Activated T-helper 2 cell treated with anti-CD3 and anti-CD28 coated beads, Interferon-gamma antibody, Interleukin-2, Interleukin-4, amounts not matched to agents 10 μg/mL and 5 μg/mL and 100 μg/mL, durations not matched to agents 14 hours and 24 hours and 36 hours (primary cell): ENCODE measurements at regions not wholly inside any gene's neighbourhood (a gene's known extent, or its start where the extent isn't known, plus 50 kb on each side); places are given as distances from the start of the nearest gene placed in this dataset.
A peak's percentile ranks its signal among the peaks of the same experiment; 100 is the strongest.

ENCODE experiments used
- DNase-seq: peaks from one replicate; pipeline ENCODE4 v3.0.0; 2021; ENCODE audit warnings: low spot score
- H3K27ac Mint-ChIP-seq: one replicate; pipeline ENCODE4 v1.8.0; 2021; ENCODE audit warnings: mixed read lengths
- H3K27me3 Mint-ChIP-seq: one replicate; pipeline ENCODE4 v1.8.0; 2021; ENCODE audit warnings: low read depth, mixed read lengths
- H3K36me3 Mint-ChIP-seq: one replicate; pipeline ENCODE4 v1.8.0; 2021; ENCODE audit warnings: low read depth, mixed read lengths
- H3K4me1 Mint-ChIP-seq: one replicate; pipeline ENCODE4 v1.8.0; 2021; ENCODE audit warnings: low read depth, mixed read lengths
- H3K4me3 Mint-ChIP-seq: one replicate; pipeline ENCODE4 v1.8.0; 2021; ENCODE audit warnings: low read depth, mild to moderate bottlenecking, moderate library complexity, mixed read lengths
- H3K9me3 Mint-ChIP-seq: one replicate; pipeline ENCODE4 v1.8.0; 2021; ENCODE audit warnings: mixed read lengths
- intact Hi-C: fragments of 100-400 bp; cut with micrococcal nuclease; formaldehyde crosslinking; loops from one replicate; pipeline ENCODE4 v1.15.1; 2023

DNA sequence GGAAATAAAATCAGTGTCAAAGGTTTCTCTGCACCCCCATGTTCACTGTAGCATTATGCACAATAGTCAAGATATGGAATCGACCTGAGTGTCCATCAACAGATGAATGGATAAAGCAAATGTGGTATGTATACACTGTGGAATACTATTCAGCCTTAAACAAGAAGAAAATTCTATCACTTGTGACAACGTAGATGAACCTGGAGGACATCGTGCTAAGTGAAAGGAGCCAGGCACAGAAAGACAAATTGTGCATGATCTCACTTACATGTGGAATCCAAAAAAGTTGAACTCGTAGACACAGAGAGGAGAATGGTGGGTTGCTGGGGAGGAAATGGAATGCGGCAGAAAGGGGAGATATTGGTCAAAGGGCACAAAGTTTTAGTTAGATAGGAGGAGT, 136.3 kb upstream of the ESR1 start:
- peaks cover 2% of the 10 kb centered on the region for H3K4me1 Mint-ChIP-seq

GRCh38 chr6:151674578-151674977, 132.9 kb upstream of the ESR1 start:
- intact Hi-C loops = loop anchor here (2.0 kb wide), 1 partner anchor 594 kb away; no protein-coding TSS in a partner anchor
- DNase-seq = no peak
- no peaks in the 10 kb centered on the region for H3K36me3 Mint-ChIP-seq
- H3K27ac Mint-ChIP-seq = no peak overlapping the region
- peaks cover 2% of the 10 kb centered on the region for H3K27me3 Mint-ChIP-seq
- no peaks in the 10 kb centered on the region for H3K9me3 Mint-ChIP-seq
- H3K4me3 Mint-ChIP-seq = no peak overlapping the region
- peaks cover 4% of the 10 kb centered on the region for H3K4me1 Mint-ChIP-seq

More for the DNA sequence above, 136.3 kb upstream of the ESR1 start:
- H3K9me3 Mint-ChIP-seq = no peaks in the 10 kb centered on the region
- intact Hi-C loops = no loop called here
- DNase-seq = no peak
- no peaks in the 10 kb centered on the region for H3K36me3 Mint-ChIP-seq
- H3K27me3 Mint-ChIP-seq = peaks cover 9% of the 10 kb centered on the region
- H3K4me3 Mint-ChIP-seq = no peak overlapping the region
- H3K27ac Mint-ChIP-seq = no peak overlapping the region

GRCh38 chr6:151675746-151676459, 131.6 kb upstream of the ESR1 start:
- peaks cover 2% of the 10 kb centered on the region for H3K27me3 Mint-ChIP-seq
- H3K9me3 Mint-ChIP-seq = no peaks in the 10 kb centered on the region
- peak; percentile 27 for DNase-seq

GRCh38 chr6:151676460-151676945, 131.0 kb upstream of the ESR1 start:
- Mint-ChIP-seq H3K4me3 (no peak overlapping the region), H3K27me3 (peaks cover 2% of the 10 kb centered on the region), H3K9me3 (no peaks in the 10 kb centered on the region), H3K27ac (no peak overlapping the region), H3K36me3 (no peaks in the 10 kb centered on the region), H3K4me1 (peaks cover 4% of the 10 kb centered on the region)
- DNase-seq = no peak
- intact Hi-C loops = loop anchor here (5.0 kb wide), 1 partner anchor 86 kb away; no protein-coding TSS in a partner anchor

More at GRCh38 chr6:151675746-151676459, 131.6 kb upstream of the ESR1 start:
- H3K36me3 Mint-ChIP-seq = no peaks in the 10 kb centered on the region
- peaks cover 4% of the 10 kb centered on the region for H3K4me1 Mint-ChIP-seq
- intact Hi-C loops = loop anchor here (1.0 to 5.0 kb wide), 3 partner anchors 86 to 593 kb away; no protein-coding TSS in a partner anchor
- no peak overlapping the region for H3K27ac Mint-ChIP-seq
- no peak overlapping the region for H3K4me3 Mint-ChIP-seq

- intact Hi-C loops = loop anchor here (5.0 kb wide), 1 partner anchor 85 kb away; no protein-coding TSS in a partner anchor
- H3K27ac Mint-ChIP-seq = no peak overlapping the region
- DNase-seq = no peak
- H3K9me3 Mint-ChIP-seq = no peaks in the 10 kb centered on the region
- peaks cover 7% of the 10 kb centered on the region for H3K27me3 Mint-ChIP-seq
- no peaks in the 10 kb centered on the region for H3K36me3 Mint-ChIP-seq
- H3K4me3 Mint-ChIP-seq = no peak overlapping the region
- peaks cover 6% of the 10 kb centered on the region for H3K4me1 Mint-ChIP-seq
Observed at GRCh38 chr6:151677404-151677803, 130.1 kb upstream of the ESR1 start.

DNA sequence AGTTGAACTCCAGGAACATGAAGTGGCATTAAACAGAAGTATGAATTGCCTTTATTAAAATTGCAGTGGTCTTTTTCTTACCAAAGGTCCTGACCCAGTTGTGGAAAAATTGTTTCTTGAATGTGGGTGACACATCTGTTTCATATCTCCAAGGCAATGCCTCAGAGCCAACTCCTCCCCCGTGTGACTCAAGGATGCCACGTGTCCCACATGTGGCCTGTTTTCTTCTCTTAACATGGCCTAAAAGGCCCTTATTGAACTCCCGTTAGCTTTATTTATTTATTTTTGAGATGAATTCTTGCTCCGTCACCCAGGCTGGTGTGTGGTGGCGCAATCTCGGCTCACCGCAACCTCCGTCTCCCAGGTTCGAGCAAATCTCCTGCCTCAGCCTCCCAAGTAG, 128.4 kb upstream of the ESR1 start:
- no peak for DNase-seq
- no peaks in the 10 kb centered on the region for H3K36me3 Mint-ChIP-seq
- no peaks in the 10 kb centered on the region for H3K9me3 Mint-ChIP-seq
- H3K4me3 Mint-ChIP-seq = no peak overlapping the region
- peaks cover 6% of the 10 kb centered on the region for H3K4me1 Mint-ChIP-seq
- H3K27ac Mint-ChIP-seq = no peak overlapping the region
- intact Hi-C loops = loop anchor here (5.0 kb wide), 1 partner anchor 83 kb away; no protein-coding TSS in a partner anchor
- H3K27me3 Mint-ChIP-seq = peaks cover 15% of the 10 kb centered on the region

DNA sequence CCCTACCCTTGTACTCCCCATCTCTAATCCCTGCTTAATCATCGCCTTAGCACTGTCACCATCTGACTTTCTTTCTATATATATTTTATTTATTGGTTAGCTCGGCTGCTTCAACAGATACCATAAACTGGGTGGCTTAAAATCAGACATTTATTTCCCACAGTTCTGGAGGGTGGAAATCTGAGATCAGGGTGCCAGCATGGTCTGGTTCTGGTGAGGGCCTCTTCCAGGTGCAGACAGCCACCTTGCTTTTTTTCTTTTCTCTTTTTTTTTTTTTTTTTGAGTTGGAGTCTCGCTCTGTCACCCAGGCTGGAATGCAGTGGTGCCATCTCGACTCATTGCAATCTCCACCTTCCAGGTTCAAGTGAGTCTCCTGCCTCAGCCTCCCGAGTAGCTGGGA, 127.5 kb upstream of the ESR1 start:
- DNase-seq = no peak

DNA sequence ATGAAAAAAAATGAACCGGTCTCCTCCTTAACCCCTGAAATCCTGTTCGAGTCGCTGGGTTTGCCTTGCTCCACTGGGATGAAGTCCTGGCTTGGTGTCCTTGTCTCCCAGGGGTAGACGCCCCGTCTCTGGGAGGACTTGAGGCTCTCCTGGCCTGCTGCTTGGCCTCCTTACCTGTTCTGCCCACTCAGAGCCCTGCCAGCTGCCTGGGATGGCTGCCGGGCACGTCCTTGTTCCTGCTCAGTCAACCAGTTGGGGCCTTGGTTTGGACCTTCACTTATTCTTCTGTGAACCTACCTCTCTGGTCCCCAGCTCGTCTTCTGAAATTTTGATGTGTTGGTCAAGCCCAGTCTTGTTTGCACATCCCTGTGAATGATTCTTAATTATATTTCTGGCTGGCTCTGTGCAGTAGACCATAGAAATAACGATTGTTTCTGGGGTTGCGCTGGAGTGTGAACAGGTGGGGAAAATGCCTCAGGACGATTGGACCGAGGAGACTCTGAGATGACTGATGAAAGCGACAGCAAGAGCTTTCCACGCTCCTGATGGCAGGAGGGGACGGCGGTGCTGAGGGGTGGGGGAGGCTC, 126.5 kb upstream of the ESR1 start:
- H3K27ac Mint-ChIP-seq = no peak overlapping the region
- H3K4me1 Mint-ChIP-seq = peaks cover 4% of the 10 kb centered on the region
- peaks cover 18% of the 10 kb centered on the region for H3K27me3 Mint-ChIP-seq
- no peak for DNase-seq
- intact Hi-C loops = no loop called here
- no peak overlapping the region for H3K4me3 Mint-ChIP-seq
- H3K36me3 Mint-ChIP-seq = no peaks in the 10 kb centered on the region
- H3K9me3 Mint-ChIP-seq = no peaks in the 10 kb centered on the region

More for the DNA sequence above, 127.5 kb upstream of the ESR1 start:
- Mint-ChIP-seq H3K4me1 (peaks cover 6% of the 10 kb centered on the region), H3K27me3 (peaks cover 15% of the 10 kb centered on the region), H3K27ac (no peak overlapping the region), H3K9me3 (no peaks in the 10 kb centered on the region), H3K4me3 (no peak overlapping the region), H3K36me3 (no peaks in the 10 kb centered on the region)
- intact Hi-C loops = loop anchor here (5.0 kb wide), 1 partner anchor 82 kb away; no protein-coding TSS in a partner anchor

GRCh38 chr6:151681433-151682059, 125.9 kb upstream of the ESR1 start:
- Mint-ChIP-seq H3K27ac (no peak overlapping the region), H3K4me1 (peaks cover 3% of the 10 kb centered on the region), H3K9me3 (no peaks in the 10 kb centered on the region), H3K36me3 (no peaks in the 10 kb centered on the region), H3K4me3 (no peak overlapping the region), H3K27me3 (peaks cover 18% of the 10 kb centered on the region)
- intact Hi-C loops = no loop called here
- DNase-seq = no peak

DNA sequence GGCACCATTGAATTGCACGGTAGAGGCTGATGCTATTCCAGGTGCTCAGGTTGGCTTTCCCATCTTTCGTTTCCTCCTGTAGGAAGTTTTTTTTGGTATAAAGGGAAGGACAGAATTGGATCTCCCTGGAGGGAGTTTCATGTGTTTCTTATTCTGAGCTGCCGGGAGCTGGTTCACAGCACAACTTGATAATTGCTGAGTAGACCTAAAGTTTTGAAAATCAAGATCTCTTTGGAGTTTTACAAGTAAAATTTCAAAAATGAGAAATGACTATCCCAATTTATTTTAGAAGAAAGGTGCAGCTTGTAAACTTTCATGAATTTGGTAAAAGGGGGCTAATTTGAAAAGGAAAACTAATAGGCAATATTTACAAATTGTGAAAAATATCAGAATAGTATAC, 125.2 kb upstream of the ESR1 start:
- Mint-ChIP-seq H3K4me3 (no peak overlapping the region), H3K36me3 (no peaks in the 10 kb centered on the region)
- intact Hi-C loops = no loop called here

DNA sequence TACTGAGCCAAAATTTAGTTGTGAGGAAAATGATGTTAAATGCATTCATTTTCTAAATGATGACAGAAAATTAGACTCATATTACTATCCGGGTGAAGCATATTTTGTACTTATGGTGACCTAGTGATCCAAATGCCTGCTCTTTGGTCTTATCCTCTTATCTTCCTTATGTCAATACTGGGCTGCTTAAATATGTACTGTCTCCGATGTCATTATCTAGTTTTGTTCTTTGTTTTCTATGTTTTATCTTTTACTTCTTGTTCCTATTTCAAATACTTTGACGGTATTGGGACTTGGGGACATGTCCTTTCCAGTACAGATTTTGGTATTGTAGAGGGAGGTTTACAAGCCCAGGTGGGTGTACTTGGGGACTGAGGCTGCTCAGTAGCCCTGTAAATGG, 124.6 kb upstream of the ESR1 start:
- Mint-ChIP-seq H3K27ac (no peak overlapping the region), H3K27me3 (peaks cover 16% of the 10 kb centered on the region)

More for the DNA sequence above, 125.2 kb upstream of the ESR1 start:
- peaks cover 1% of the 10 kb centered on the region for H3K4me1 Mint-ChIP-seq
- H3K9me3 Mint-ChIP-seq = no peaks in the 10 kb centered on the region
- H3K27me3 Mint-ChIP-seq = peaks cover 16% of the 10 kb centered on the region
- no peak overlapping the region for H3K27ac Mint-ChIP-seq
- DNase-seq = no peak

GRCh38 chr6:151683381-151683780, 124.1 kb upstream of the ESR1 start:
- Mint-ChIP-seq H3K4me1 (peaks cover 1% of the 10 kb centered on the region), H3K27me3 (peaks cover 16% of the 10 kb centered on the region), H3K27ac (no peak overlapping the region), H3K4me3 (no peak overlapping the region), H3K9me3 (no peaks in the 10 kb centered on the region), H3K36me3 (no peaks in the 10 kb centered on the region)
- no peak for DNase-seq
- intact Hi-C loops = no loop called here

More for the DNA sequence above, 124.6 kb upstream of the ESR1 start:
- Mint-ChIP-seq H3K4me1 (peaks cover 1% of the 10 kb centered on the region), H3K9me3 (no peaks in the 10 kb centered on the region), H3K36me3 (no peaks in the 10 kb centered on the region), H3K4me3 (no peak overlapping the region)
- DNase-seq = no peak
- intact Hi-C loops = no loop called here
